ENCODE measurements at regions not wholly inside any gene's neighbourhood (a gene's known extent, or its start where the extent isn't known, plus 50 kb on each side); places are given as distances from the start of the nearest gene placed in this dataset.

- intact Hi-C loops (cut with micrococcal nuclease) (no loop called here), in situ Hi-C loops (cut with MboI) (no loop called here)
- ChIA-PET CTCF (ENCODE audit: low intra/inter-chr PET ratio) (no interaction called here), POLR2A (no interaction called here)
- Histone ChIP-seq H4K20me1 (replicated peaks; ENCODE audit: control insufficient read depth, insufficient read depth, low read length) (no peaks in the 10 kb centered on the region), H3K4me2 (ENCODE audit: insufficient read depth, low read length) (no peak overlapping the region), H3K9ac (ENCODE audit: insufficient read depth in 1 of 2, low read depth in 2 of 2, low read length in 2 of 2) (no peak overlapping the region), H3K27ac (ENCODE audit: extremely low read depth, low read depth, low read length) (no peak overlapping the region), H3K4me3 (no peak overlapping the region), H3K4me1 (replicated peaks in 1 of 2; ENCODE audit: control insufficient read depth in 2 of 2, insufficient read depth in 2 of 2, low read length in 2 of 2) (no peaks in the 10 kb centered on the region), H3K9me1 (ENCODE audit: control insufficient read depth, insufficient read depth, low read length) (no peaks in the 10 kb centered on the region), H3K79me2 (ENCODE audit: control insufficient read depth, insufficient read depth, low read length) (no peaks in the 10 kb centered on the region), H3K36me3 (ENCODE audit: control insufficient read depth, insufficient read depth, low read length) (no peaks in the 10 kb centered on the region), H3K9me3 (replicated peaks; ENCODE audit: control insufficient read depth, insufficient read depth, low read depth, low read length) (no peaks in the 10 kb centered on the region), H3K27me3 (ENCODE audit: control insufficient read depth in 2 of 2, insufficient read depth in 2 of 2, low read length in 2 of 2) (no peaks in the 10 kb centered on the region), H2AFZ (ENCODE audit: low read depth, low read length) (no peak overlapping the region)
- FAIRE-seq (no peak), ATAC-seq (no peak), DNase-seq (ENCODE audit: extremely low read depth in 1 of 4, low spot score in 3 of 4) (no peak)
- WGBS (ENCODE audit: insufficient coverage, low coverage, missing lambda C conversion rate): 0% methylated on average over 4 of the region's 4 CpGs
- no TSS peak for BruUV-seq (replicated peaks)
- no peak for TF ChIP-seq ZBTB12 (CRISPR knock-in tag; IDR thresholded peaks at IDR 0.05)
- TF ChIP-seq, protein P1, sequence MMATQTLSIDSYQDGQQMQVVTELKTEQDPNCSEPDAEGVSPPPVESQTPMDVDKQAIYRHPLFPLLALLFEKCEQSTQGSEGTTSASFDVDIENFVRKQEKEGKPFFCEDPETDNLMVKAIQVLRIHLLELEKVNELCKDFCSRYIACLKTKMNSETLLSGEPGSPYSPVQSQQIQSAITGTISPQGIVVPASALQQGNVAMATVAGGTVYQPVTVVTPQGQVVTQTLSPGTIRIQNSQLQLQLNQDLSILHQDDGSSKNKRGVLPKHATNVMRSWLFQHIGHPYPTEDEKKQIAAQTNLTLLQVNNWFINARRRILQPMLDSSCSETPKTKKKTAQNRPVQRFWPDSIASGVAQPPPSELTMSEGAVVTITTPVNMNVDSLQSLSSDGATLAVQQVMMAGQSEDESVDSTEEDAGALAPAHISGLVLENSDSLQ (IDR thresholded peaks at IDR 0.05): no peak
- TF ChIP-seq KAT2B (IDR thresholded peaks at IDR 0.05; ENCODE audit: low read depth, low read length): no peak
- TF ChIP-seq DACH1 (IDR thresholded peaks at IDR 0.05; ENCODE audit: partially characterized antibody): no peak
- no peak for TF ChIP-seq ZKSCAN1 (IDR thresholded peaks at IDR 0.05; ENCODE audit: low read depth, low read length)
- TF ChIP-seq GATAD2A (IDR thresholded peaks at IDR 0.05): no peak
- no peak for TF ChIP-seq ZNF239 (CRISPR knock-in tag; IDR thresholded peaks at IDR 0.05)
- TF ChIP-seq C11orf30 (IDR thresholded peaks at IDR 0.05; ENCODE audit: low read depth): no peak
- no peak for TF ChIP-seq MEF2A (IDR thresholded peaks at IDR 0.05; ENCODE audit: control insufficient read depth, low read depth, low read length)
- TF ChIP-seq SMARCA5 (IDR thresholded peaks at IDR 0.05): no peak
- no peak for TF ChIP-seq NFATC3 (IDR thresholded peaks at IDR 0.05)
- TF ChIP-seq TAF9B (IDR thresholded peaks at IDR 0.05; ENCODE audit: partially characterized antibody): no peak
These were observed 253.7 kb upstream of the RXFP2 start for GRCh38 chr13:31485651-31486051.

Data from K562 (cell line).